Activated effector memory CD4-positive, alpha-beta T cell treated with anti-CD3 and anti-CD28 coated beads, Interleukin-2, amount 50 U/mL, for 16 hours (primary cell): ENCODE measurements at regions not wholly inside any gene's neighbourhood (a gene's known extent, or its start where the extent isn't known, plus 50 kb on each side); places are given as distances from the start of the nearest gene placed in this dataset.

Experiments
- DNase-seq: peaks from one replicate; pipeline ENCODE4 v3.0.0-alpha.2; 2020

DNA sequence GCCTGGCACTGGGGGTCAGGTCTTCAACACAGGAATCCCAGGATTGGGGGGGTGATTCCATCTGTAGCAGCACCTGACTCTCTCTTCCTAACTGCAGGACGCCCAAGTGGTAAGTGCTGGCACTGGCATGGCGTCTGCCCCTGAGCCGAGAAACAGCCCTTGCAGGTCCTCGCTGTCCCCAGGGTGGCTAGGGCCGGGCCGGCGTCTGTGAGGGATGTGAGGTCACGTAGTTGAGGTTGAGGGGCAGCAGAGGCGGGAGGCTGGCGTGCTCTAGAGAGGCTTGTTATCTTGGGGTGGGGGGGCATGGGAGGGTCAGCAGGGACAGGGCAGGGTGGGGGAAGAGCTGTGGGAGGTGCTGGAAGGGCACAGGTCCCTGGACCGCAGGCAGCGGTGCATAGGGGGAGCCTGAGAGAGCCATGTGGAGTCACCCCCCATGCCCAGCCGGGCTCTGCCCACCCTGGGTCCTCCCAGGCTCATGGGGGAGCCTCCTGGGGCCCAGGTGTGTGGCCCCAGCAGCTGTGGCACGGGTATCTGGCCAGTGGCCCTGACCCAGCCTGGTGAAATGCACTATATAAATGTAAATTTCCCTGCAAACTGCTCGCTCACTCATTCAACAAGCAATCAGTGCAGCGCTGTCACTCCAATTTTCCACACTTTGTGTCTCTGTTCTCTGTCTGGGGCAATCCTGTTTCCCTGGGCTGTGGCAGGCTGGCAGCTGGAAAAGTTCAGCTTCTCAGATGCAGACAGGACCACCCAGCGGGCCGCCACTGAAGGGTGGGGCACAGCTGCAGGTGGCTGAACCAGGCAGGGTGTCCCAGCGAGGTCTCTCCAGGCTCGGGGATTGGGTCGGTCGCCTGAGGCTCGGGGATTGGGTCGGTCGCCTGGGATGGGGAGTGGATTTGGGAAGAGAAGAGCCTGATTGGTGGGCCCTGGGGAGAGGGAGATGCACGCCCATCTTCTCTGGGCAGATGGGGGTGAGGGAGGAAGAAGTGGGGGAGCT is 102.2 kb upstream of the NKX1-1 start:
- DNase-seq: no peak

DNA sequence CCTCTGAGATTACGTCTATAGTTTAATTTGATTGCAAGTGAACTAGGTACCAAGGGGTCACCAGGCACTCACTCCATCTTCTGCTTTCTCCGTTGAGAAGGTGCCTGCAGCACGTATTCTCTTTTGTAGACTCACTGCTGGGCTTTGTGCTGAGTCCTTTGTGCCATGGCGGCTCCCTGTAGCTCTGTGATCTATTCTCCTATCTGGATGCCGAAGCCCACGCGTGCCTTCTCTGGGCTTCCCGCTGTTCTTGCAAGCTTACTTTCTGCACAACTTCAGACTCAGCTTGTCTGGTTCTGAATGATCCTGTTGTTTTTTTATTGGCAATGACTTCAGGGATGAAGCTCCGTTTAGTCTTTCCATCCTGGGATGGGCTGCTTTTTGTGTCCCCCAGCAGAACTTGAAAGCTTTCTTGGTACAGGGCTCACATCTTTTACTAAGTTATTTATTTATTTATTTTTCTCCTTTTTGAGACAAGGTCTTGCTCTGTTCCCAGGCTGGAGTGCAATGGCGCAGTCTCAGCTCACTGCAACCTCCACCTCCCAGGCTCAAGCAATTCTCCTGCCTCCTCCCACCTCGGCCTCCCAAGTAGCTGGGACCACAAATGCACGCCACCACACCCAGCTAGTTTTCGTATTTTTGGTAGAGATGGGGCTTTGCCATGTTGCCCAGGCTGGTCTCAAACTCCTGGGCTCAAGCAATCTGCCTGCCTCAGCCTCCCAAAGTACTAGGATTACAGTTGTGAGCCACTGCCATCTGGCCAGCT is 100.9 kb upstream of the NKX1-1 start:
- DNase-seq: no peak

DNA sequence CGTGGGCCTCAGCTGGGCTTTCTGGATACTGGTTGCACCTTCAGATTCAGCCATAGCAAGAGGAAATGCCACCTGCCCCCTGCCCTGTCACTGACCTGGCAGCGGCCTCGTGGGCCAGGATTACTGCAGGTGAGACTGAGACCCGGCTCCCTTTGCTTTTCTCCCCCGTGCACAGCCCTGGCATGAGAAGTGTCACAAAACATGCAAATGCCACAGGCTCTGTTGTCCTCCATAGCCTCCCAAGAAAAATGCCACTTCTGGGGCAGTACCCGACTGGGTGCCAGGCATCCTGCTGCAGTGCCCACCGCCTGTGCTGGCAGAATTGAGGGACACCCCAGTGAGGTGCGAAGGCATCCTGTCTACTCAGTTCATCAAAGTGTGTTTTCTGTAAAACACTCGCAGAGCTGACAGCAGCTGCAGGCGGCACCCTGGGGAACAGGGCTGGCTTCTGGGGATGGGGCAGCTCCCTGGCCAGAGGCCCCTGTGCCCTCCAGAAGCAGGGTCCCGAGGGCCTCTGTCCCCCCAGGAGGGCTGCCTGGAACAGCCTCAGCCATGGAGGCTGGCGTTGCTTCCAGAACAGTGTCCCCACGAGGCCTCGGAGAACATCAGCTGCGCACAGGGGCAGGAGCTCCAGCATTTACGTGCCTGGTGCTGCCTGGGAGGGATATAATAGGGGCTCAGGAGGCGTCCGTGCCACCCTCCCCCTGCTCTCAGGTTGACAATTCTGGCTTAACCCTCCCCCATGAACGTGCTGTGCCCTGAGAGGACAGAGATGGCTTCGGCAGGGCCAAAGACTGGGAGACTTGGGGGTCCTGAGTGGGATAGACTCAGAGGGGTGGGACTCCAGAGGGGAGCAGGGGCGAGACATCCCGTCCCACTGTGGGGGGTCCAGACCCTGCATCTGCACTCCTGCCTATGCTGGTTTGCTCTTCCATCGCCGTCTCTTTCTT is 99.5 kb upstream of the NKX1-1 start:
- DNase-seq: no peak

DNA sequence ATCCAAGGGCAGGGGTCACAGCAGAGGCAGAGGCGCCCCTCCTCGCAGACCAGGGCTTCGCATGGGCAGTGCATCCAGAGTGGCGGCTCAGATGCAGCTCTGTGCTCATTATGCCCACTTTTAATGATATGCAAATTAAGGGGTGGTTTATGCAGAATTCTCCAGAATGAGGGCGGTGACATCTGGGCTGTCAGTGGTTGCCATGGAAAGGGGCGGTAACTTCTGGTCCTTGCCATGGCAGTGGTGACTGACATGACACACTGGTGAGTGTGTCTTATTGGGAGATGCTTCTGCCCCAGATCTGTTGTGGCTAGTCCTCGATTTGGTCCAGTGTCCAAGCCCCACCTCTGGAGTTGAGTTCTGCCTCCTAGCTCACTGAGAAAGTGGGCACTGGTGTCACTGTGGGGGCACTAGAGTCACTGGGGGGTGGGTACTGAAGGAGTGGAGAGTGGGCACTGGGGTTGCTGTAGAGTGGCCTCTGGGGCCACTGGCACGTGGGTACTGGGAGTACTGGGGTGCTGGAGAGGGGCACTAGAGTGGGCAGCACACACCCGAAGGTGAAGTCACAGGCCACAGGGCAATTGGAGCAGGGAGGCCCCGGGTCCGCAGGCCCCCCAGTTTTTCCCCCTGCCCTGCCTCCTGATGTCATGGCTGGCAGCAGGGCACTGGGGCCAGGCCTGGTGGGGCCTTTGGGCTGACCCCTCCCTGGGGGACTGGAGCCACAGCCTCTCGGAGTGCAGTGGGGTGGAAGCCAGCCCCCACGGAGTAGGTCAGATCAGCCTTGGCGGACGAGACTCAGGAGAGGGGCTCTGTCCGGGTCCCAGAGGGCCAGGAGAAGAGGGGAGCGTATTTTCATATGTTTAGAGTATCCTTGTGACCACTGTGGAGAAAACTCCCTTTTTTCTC is 98.6 kb upstream of the NKX1-1 start:
- DNase-seq: no peak

DNA sequence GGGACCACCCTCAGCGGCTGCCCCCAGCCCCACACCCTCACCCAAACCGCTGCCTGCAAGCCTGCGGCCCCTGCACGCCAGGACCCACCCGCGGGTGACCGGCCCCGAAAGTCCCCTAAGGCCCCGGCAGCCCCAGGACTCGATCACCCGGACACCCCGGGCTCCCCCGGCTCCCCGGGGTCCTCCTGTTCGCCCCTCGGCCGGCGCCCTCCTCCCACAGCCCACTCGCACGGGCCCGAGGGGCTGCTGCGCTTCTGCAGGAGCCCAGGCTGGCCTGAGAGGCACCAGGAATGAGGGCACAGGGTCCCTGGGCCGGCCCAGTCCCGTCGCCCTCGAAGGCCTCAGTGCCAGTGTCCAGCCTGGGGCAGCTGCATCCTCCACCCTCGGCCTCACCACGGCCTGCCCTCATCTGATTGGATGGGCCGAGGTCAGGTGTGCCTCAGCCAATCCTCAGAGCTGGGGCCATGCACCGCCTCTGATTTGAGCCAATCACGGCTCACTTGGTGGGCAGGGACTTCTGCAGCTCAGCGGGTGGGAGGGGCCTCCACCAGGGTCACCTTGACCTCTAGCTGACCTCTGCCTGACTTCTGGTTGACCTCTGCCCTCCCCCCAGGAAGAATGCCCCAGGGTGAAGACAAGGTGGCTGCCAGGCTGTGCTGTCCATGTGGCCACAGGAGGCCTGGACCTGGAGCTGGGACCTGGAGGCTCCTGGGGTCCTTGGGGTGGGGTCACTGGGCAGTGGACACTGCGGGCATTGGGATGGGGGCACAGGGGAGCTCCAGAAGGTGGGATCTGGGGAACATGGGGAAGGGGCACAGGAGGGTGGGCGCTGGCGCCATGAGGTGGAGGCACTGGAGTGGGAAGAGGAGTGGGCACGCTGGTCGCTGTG is 97.6 kb upstream of the NKX1-1 start:
- peak; percentile 50 for DNase-seq

DNA sequence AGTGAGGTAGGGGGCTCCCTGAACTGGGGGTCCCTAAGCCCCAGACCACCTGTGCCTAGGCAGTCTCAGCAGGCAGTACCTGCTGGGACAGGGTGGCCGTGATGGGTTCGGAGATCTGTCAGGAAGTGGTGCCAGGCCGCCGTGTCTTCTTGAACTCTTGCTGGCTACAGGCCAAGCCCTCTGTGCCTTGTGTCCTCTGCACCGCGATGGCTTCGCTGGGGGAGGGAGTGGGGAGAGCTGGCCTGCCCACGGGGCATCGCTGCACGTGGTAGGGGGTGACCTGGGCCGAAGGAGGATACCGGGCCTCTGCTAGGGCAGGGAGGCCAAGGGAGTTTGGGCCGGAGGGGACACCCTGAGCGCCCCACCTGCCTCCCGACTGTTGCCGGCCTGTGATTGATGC is 96.7 kb upstream of the NKX1-1 start:
- DNase-seq: peak; percentile 59

DNA sequence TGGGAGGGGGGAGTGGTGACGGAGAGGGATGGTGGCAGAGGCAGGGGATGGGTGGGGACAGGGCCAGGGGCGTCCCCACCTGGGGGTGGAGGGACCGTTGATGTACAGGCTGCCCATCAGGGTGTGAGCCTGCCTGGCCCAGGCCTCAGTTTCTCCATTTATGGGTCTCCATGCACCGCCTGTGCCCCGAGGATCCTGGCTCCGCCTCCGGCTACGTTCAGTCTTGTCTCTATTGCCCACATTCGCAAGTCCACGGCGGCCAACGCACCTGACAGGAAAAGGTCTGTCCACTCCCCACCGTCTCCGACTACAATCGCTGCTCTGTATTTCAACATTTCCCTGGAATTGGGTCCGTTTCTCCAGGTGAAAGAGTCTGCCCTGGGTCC is 96.3 kb upstream of the NKX1-1 start:
- DNase-seq: peak; percentile 33

DNA sequence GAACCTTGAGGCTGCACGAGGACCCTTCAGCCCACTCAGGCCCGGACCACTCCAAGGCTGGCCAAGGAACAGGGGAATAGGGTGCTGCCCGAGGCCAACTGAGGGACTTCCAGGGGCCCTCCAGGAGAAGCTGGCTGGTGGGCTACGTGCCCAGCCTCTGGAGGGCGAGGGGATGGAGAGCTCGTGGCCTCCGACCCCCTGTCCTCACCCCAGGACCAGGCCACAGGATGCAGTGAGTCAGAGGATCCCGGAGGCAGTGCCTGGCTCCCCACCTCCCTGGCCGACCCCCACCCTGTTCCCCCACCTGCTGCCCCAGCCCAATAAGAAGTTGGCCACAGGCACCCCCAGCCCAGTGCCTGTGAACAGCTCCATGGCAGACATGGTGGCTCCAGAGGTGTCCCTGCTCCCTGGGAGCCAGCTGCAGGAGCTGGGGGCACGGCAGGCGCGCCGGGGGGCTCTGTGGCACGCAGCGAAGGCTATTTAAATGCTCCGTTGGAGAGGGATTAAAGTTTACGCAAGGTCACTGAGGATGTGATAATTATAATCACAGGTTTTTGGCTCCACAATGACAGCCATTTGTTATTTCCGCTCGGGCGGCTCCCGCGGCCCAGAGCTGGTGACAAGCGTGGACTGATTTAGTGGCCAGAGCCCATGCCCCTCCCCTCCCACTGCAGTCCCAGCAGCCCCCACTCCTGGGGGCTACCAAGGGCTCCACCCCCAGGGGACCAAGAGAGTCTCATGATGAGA is 95.7 kb upstream of the NKX1-1 start:
- peak; percentile 25 for DNase-seq

DNA sequence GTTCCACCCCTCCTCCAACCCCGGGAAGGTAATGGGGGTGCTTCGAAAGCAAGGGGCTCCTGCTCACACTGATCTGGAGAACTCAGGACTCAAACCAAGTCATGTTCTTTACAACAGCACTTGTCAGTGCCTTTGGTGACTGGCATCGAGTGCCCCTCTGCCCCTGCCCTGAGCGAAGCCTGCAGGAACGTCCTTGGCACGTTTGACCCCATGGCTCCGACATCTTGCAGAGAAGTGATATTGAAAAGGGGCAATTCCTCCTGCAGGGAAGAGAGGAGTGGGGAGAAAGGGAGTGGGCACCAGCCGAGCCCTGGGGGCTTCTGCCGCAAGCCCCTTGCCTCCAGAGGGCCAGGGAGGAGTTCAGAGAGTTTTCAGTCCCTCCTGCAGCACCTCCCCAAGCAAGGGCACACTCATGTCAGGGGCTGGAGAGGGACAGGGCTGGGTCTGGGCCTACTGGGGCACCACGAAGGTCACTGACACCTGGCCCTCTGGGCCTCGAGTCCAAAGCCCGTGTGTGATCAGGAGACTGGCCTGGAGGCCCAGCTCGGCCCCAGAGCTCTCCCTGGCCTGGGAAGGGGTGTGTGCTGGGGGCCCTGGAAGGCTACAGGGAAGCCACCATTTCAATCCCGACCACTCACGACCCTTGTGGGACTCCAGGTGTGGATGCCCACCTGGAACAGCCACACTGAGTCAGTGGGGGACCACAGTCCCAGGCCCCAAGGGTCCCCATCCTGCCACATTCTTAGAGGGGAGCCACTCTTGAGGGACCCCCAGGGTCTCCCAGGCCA is 94.9 kb upstream of the NKX1-1 start:
- DNase-seq: peak; percentile 57

DNA sequence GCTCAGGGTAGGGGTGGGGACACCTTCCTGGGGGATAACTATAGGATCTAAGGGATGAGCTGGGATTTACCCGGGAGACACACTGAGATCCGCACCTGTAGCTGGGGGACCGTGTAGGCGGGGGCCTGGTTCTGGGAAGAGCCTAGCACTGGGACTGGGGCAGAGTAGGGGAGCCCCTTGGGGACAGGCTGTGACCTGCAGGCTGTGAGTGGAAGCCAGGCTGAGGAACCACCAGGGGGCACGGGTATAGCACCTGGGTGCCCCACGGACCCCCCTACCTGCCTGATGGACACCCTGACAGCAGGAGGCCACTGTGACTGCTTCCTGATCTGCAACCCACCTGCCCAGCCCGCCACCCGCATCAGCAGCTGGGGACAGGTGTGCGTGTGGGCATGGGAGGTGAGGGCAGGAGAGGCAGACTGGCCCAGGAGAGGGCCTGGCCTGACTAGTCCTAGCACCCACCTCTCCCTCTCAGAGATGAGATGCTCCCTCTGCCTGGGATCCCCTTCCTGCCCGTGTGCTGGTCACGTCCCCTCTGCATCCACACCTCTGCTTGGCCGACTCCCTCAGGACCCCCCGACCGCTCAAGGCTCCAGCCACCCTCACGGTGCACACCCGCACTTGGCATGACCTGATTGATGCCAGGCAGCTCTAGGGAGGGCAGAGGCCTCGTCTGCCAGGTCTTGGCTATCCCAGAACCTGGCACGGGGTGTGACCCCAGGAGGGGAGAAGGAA is 94.2 kb upstream of the NKX1-1 start:
- peak; percentile 55 for DNase-seq

DNA sequence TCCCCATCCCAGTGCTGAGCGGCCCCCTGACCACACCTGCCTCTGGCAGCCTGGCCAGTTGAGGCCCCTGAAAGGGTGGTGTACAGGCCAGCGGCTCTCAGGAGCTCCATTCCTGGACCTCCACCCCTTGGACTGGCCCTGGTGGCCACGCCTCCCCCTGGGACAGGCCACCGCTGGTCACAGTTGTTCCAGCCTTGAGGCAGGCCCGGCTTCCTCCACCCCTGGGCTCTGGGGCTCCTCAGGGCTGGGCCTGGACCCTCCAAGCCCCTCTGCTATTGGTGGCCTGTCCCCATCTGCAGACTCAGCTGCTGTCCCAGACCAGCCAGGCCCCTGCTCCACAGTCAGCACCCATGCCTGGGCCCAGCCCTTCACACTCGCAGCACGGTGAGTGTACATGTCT is 93.2 kb upstream of the NKX1-1 start:
- peak; percentile 56 for DNase-seq

DNA sequence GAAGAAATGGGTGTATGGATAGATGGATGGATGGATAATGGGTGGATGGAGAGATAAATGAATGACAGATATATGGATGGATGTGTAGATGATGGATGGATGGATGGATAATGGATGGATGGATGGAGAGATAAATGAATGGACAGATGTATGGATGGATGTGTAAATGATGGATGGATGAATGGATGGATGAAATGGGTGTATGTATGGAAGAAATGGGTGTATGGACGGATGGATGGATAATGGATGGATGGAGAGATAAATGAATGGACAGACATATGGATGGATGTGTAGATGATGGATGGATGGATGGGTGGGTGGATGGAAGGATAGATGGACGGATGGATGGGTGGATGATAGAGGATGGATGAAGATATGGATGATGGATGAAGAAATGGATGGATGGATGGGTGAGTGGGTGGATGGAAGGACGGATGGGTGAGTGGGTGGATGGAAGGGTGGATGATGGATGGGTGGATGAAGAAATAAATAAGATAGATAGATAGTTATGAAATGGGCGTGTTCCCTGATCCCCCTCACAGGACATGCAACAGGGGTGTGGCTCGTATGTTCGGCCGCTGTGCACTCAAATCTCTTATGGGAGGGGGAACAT is 91.1 kb upstream of the NKX1-1 start:
- DNase-seq: no peak

DNA sequence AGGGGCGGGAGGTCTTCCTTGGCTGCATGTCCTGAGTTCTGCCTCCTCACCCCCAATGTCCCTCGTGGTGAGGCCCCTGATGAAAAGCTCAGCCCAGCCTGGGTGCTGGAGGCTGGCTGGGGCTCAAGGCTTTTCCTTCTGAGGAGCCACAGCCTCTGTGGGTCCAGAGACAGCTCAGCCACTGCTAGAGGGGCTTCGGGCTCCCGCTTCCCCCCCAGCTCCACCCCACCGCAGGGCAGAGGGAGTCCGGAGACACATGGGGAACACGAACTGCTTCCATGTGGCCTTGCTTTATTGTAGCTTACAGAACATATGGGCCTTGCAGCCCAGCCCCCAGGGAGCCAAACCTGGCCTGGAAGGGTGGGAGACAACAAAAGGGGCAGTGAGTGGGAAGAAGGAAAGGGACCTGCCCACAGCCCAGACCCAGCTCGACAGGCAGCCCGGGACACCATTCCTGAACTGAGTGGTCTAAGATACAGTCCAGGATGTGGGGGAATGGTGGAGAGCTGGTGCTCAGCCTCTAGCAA is 89.9 kb upstream of the NKX1-1 start:
- no peak for DNase-seq

DNA sequence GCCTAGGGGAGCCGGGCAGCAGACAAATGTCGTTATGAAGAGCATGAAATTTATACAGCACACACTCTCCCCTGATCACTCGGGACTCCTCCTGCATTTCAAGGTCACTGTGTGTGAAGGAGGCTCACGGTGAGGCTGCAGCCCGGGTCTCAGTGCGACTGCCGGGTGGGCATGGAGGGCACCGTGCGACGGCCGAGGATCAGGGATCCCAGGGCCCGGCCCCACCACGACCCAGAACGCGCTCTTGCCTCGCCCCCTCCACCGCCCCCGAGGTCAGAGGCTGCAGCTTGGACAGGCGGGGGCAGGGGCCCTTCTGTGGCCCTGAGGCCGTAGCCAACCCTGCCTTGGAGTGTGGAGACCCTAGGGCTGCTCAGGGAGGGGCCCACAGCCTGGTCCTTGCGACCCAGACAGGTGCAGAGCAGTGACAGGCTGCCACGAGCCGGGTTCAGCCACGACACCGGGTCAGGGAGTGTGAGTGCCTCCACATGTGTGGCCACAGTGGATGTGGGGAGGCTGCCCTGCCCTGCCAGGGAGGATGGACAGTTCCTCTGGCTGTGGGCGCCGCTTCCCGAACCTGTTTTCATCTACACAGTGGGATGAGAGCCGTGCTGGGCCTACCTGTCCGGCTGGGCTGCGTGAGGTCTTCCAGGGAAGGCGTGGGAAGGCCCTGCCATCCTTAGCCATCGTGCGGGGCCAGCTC is 89.3 kb upstream of the NKX1-1 start:
- peak; percentile 50 for DNase-seq

DNA sequence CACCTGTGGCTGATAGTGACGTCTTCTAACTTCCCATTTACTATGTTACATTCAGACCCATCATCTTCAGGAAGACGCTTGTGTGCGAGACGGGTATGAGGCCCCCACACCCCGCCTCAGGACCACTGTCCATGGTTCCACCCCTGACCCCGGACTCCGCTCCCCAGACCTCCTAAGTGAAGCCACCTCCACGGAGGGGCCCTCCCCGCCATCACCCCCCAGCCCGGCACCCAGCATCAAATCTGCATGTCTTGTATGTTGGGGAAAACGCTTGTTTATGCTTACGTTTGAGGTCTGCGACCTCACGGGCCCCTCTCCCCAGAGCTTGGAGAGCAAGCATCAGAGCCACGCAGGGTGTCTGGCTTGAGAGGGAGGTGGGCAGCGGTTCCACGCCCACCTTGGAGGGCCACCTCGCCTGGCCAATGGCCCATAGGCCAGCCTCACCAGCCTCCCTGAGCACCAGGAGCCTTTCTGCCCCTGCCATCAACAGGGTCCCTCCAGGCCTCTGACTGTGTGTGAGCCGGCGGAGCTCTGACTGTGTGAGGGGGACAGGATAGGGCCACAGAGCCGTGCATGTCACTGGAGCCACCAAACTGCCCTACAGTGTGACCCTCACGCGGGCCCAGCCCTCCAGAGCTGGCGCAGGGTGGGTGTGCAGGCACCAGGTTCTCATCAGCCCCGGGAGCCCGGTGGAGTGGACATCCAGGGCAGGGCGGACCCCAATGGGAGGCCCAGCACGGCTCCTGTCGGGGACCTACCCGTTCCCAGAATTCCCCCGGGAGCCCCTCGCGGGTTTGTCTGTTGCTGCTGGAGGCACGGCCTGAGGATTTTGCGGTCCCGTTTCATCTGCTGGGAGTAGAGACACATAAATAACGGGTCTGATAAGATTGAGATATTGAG is 88.4 kb upstream of the NKX1-1 start:
- peak; percentile 53 for DNase-seq
